Stimulated activated effector memory CD8-positive, alpha-beta T cell treated with anti-CD3 and anti-CD28 coated beads, Interleukin-12 subunit alpha, Interleukin-12 subunit beta, amount 100 ng/mL, for 72 hours (primary cell): ENCODE measurements at regions not wholly inside any gene's neighbourhood (a gene's known extent, or its start where the extent isn't known, plus 50 kb on each side); places are given as distances from the start of the nearest gene placed in this dataset.

Experiments used
- ATAC-seq: fragments of 150-1000 bp; cut with Tn5 transposase; 2 replicates; pipeline ENCODE4 v1.10.0; 2021
- DNase-seq, 2 donors: peaks; one replicate each; pipeline ENCODE4 v3.0.0; 2021 to 2022; ENCODE audit warnings: low spot score in 2 of 2
- H3K27ac Mint-ChIP-seq: one replicate; pipeline ENCODE4 v1.8.0; 2022; ENCODE audit warnings: mild to moderate bottlenecking, mixed read lengths
- H3K36me3 Mint-ChIP-seq: one replicate; pipeline ENCODE4 v1.8.0; 2022; ENCODE audit warnings: mild to moderate bottlenecking, mixed read lengths
- H3K4me1 Mint-ChIP-seq: one replicate; pipeline ENCODE4 v1.8.0; 2022; ENCODE audit warnings: mixed read lengths
- H3K4me3 Mint-ChIP-seq: one replicate; pipeline ENCODE4 v1.8.0; 2022; ENCODE audit warnings: mild to moderate bottlenecking, mixed read lengths
- H3K9me3 Mint-ChIP-seq: one replicate; pipeline ENCODE4 v1.8.0; 2022; ENCODE audit warnings: mixed read lengths

GRCh38 chr15:91694831-91695210 is 158.7 kb upstream of the SLCO3A1 start:
- H3K4me3 Mint-ChIP-seq, result no peak overlapping the region
- no peak overlapping the region for H3K27ac Mint-ChIP-seq
- ATAC-seq, result no peak
- no peaks in the 10 kb centered on the region for H3K9me3 Mint-ChIP-seq
- no peak for DNase-seq
- H3K4me1 Mint-ChIP-seq, result no peaks in the 10 kb centered on the region
- H3K36me3 Mint-ChIP-seq, result no peaks in the 10 kb centered on the region

DNA sequence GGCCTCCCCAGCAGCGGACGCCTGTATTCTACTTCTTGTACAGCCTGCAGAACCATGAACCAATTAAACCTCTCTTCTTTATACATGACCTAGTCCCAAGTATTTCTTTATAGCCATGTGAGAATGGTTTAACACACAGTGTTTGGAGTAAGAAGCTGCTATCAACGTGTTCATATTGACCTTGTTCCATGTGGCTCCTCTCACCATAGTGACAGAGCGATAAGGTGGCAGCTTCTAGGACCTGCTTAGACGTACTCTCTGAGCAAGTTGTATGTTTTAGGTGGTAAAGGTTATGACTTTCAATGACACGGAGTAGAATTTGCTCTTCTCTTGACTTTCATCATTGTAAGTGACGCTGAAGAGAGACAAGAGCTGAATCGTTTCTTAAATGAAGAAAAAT is 157.7 kb upstream of the SLCO3A1 start:
- Mint-ChIP-seq H3K4me3 (no peak overlapping the region), H3K4me1 (no peaks in the 10 kb centered on the region), H3K9me3 (no peaks in the 10 kb centered on the region), H3K27ac (no peak overlapping the region), H3K36me3 (no peaks in the 10 kb centered on the region)
- ATAC-seq (no peak), DNase-seq (no peak)

- ATAC-seq (no peak), DNase-seq (no peak)
- Mint-ChIP-seq H3K4me1 (no peaks in the 10 kb centered on the region), H3K9me3 (no peaks in the 10 kb centered on the region), H3K27ac (no peak overlapping the region), H3K4me3 (no peak overlapping the region), H3K36me3 (no peaks in the 10 kb centered on the region)
Observed at GRCh38 chr15:91696981-91697380, 156.5 kb upstream of the SLCO3A1 start.

- H3K9me3 Mint-ChIP-seq, result no peaks in the 10 kb centered on the region
- DNase-seq (no peak), ATAC-seq (no peak)
- H3K4me3 Mint-ChIP-seq, result no peak overlapping the region
- no peak overlapping the region for H3K27ac Mint-ChIP-seq
- no peaks in the 10 kb centered on the region for H3K36me3 Mint-ChIP-seq
- no peaks in the 10 kb centered on the region for H3K4me1 Mint-ChIP-seq
Observed at GRCh38 chr15:91698241-91698640, 155.3 kb upstream of the SLCO3A1 start.

GRCh38 chr15:91699741-91700140 is 153.8 kb upstream of the SLCO3A1 start:
- ATAC-seq (no peak), DNase-seq (no peak)
- no peak overlapping the region for H3K27ac Mint-ChIP-seq
- H3K4me1 Mint-ChIP-seq, result no peaks in the 10 kb centered on the region
- no peak overlapping the region for H3K4me3 Mint-ChIP-seq
- no peaks in the 10 kb centered on the region for H3K9me3 Mint-ChIP-seq
- H3K36me3 Mint-ChIP-seq, result no peaks in the 10 kb centered on the region

- no peak for DNase-seq
- Mint-ChIP-seq H3K4me1 (peaks cover 15% of the 10 kb centered on the region), H3K36me3 (no peaks in the 10 kb centered on the region), H3K9me3 (no peaks in the 10 kb centered on the region), H3K27ac (no peak overlapping the region), H3K4me3 (no peak overlapping the region)
- ATAC-seq, result no peak
Observed at GRCh38 chr15:91703274-91703673, 150.2 kb upstream of the SLCO3A1 start.

- Mint-ChIP-seq H3K4me1 (peaks cover 15% of the 10 kb centered on the region), H3K9me3 (no peaks in the 10 kb centered on the region), H3K27ac (no peak overlapping the region), H3K4me3 (no peak overlapping the region), H3K36me3 (no peaks in the 10 kb centered on the region)
- ATAC-seq (no peak), DNase-seq (no peak)
Observed at GRCh38 chr15:91704343-91704742, 149.2 kb upstream of the SLCO3A1 start.

- H3K27ac Mint-ChIP-seq, result peak overlapping the region; percentile 27
- H3K4me1 Mint-ChIP-seq, result peaks cover 15% of the 10 kb centered on the region
- peak; percentile 94 for ATAC-seq
Observed at GRCh38 chr15:91706322-91707032, 147.0 kb upstream of the SLCO3A1 start.

DNA sequence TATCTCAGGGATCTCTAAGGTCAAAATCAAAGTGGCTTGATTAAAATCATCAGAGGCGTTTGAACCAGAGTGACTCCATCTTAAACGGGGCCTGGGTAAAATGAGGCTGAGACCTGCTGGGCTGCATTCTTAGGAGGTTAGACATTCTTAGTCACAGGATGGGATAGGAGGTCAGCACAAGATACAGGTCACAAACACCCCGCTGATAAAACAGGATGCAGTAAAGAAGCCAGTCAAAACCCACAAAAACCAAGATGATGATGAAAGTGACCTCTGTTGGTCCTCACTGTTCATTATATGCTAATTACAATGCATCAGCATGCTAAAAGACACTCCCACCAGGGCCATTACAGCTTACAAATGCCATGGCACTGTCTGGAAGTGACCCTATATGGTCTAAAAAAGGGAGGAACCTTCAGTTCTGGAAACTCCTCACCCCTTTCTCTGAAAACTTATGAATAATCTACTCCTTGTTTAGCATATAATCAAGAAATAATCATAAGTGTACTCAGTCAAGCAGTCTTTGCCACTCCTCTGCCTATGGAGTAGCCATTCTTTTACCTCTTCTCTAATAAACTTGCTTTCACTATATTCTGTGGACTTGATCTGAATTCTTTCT is 143.3 kb upstream of the SLCO3A1 start:
- ATAC-seq, result peak; percentile 44
- Mint-ChIP-seq H3K4me3 (no peak overlapping the region), H3K36me3 (no peaks in the 10 kb centered on the region), H3K9me3 (no peaks in the 10 kb centered on the region), H3K27ac (no peak overlapping the region), H3K4me1 (peaks cover 14% of the 10 kb centered on the region)
- DNase-seq, result no peak

More at GRCh38 chr15:91706322-91707032, 147.0 kb upstream of the SLCO3A1 start:
- H3K9me3 Mint-ChIP-seq, result no peaks in the 10 kb centered on the region
- no peak overlapping the region for H3K4me3 Mint-ChIP-seq
- DNase-seq, result peak; percentile 76 to 85
- H3K36me3 Mint-ChIP-seq, result no peaks in the 10 kb centered on the region

GRCh38 chr15:91711384-91712033 is 142.0 kb upstream of the SLCO3A1 start:
- Mint-ChIP-seq H3K4me3 (no peak overlapping the region), H3K9me3 (no peaks in the 10 kb centered on the region), H3K4me1 (peaks cover 4% of the 10 kb centered on the region), H3K27ac (no peak overlapping the region), H3K36me3 (no peaks in the 10 kb centered on the region)
- DNase-seq, result no peak
- no peak for ATAC-seq

- Mint-ChIP-seq H3K4me1 (no peaks in the 10 kb centered on the region), H3K36me3 (no peaks in the 10 kb centered on the region), H3K9me3 (no peaks in the 10 kb centered on the region), H3K4me3 (no peak overlapping the region), H3K27ac (no peak overlapping the region)
- ATAC-seq, result no peak
- DNase-seq, result no peak
Observed at GRCh38 chr15:91712286-91712685, 141.2 kb upstream of the SLCO3A1 start.

GRCh38 chr15:91716536-91716935 is 137.0 kb upstream of the SLCO3A1 start:
- H3K9me3 Mint-ChIP-seq, result no peaks in the 10 kb centered on the region
- no peak overlapping the region for H3K4me3 Mint-ChIP-seq
- ATAC-seq (no peak), DNase-seq (no peak)
- no peaks in the 10 kb centered on the region for H3K36me3 Mint-ChIP-seq
- H3K27ac Mint-ChIP-seq, result no peak overlapping the region
- no peaks in the 10 kb centered on the region for H3K4me1 Mint-ChIP-seq

DNA sequence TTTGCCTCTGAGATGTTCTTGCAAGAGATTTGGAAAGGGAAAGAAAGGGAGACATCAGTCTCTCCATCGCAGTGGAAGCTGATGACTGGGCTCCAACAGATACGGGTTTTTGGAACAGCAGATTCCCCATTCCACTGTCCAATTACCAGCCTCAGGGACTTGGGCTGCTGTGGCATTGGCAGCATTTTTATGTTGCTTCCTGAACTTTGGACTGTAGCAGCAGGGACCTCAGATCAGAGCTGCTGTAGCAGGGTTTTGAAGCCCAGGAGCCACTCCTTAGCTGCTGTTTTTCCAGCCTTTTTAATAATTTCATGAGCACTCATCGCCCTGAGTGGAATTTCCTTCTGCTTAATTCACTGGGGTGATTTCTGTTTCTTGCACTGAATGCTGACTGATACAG is 135.7 kb upstream of the SLCO3A1 start:
- Mint-ChIP-seq H3K9me3 (no peaks in the 10 kb centered on the region), H3K4me1 (no peaks in the 10 kb centered on the region), H3K4me3 (no peak overlapping the region), H3K27ac (no peak overlapping the region), H3K36me3 (no peaks in the 10 kb centered on the region)
- DNase-seq (no peak), ATAC-seq (no peak)

- no peaks in the 10 kb centered on the region for H3K4me1 Mint-ChIP-seq
- ATAC-seq, result no peak
- H3K27ac Mint-ChIP-seq, result no peak overlapping the region
- DNase-seq, result no peak
- H3K9me3 Mint-ChIP-seq, result no peaks in the 10 kb centered on the region
- H3K36me3 Mint-ChIP-seq, result no peaks in the 10 kb centered on the region
- no peak overlapping the region for H3K4me3 Mint-ChIP-seq
Observed at GRCh38 chr15:91723959-91724358, 129.5 kb upstream of the SLCO3A1 start.

DNA sequence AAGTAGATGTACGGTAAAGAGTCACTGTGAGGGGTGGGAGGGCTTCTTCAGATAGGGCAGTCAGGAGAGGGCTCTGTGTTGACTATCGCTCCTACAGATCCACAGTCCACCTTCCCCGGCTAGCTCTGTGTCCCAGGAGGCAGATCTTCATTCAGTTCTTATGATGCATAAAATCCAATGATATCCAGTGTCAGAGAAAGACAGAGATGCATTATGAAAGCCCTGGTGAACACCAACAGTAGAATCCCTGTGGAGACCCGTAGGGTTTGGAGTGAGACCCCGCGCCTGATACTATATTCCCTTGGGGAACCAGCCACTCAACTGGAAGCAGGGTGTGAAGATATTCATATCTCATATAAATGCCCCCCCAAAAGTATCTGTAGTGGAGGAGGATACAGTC is 119.8 kb upstream of the SLCO3A1 start:
- no peak overlapping the region for H3K27ac Mint-ChIP-seq
- no peaks in the 10 kb centered on the region for H3K9me3 Mint-ChIP-seq
- ATAC-seq, result no peak
- no peaks in the 10 kb centered on the region for H3K36me3 Mint-ChIP-seq
- DNase-seq, result no peak
- H3K4me3 Mint-ChIP-seq, result no peak overlapping the region
- H3K4me1 Mint-ChIP-seq, result no peaks in the 10 kb centered on the region

- H3K9me3 Mint-ChIP-seq, result no peaks in the 10 kb centered on the region
- H3K4me1 Mint-ChIP-seq, result no peaks in the 10 kb centered on the region
- ATAC-seq (no peak), DNase-seq (no peak)
- H3K4me3 Mint-ChIP-seq, result no peak overlapping the region
- no peaks in the 10 kb centered on the region for H3K36me3 Mint-ChIP-seq
- H3K27ac Mint-ChIP-seq, result no peak overlapping the region
Observed at GRCh38 chr15:91737151-91737818, 116.2 kb upstream of the SLCO3A1 start.
